ENCODE measurements at regions not wholly inside any gene's neighbourhood (a gene's known extent, or its start where the extent isn't known, plus 50 kb on each side); places are given as distances from the start of the nearest gene placed in this dataset.

DNA sequence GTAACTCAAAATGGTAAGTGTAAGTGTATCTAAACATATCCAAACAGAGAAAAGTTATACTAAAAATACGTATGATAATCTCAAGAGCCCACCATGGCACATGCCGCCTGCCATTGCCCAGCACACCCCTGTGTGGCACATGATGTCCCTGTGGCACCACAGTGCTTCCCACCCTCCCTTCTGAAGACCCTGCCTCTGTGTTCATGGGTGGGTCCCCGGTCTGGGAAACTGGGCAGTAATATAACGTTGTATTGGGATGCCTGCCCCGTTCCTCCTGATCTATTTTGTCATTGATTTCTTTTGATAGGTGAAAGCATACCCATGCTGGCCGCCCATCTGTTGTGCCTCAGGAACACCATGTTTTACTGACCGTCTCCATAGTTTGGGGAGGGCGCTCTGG lies 296.8 kb upstream of the SHH start:
- H3K4me3 Mint-ChIP-seq (ENCODE audit: unreplicated experiment): no peak overlapping the region
- CTCF ChIA-PET: no interaction called here
- H3K27ac Mint-ChIP-seq (ENCODE audit: unreplicated experiment): no peak overlapping the region
- no peaks in the 10 kb centered on the region for H3K27me3 ChIP-seq (replicated peaks; ENCODE audit: control insufficient read depth, insufficient read depth, low read length)
- H3K4me3 ChIP-seq (ENCODE audit: low read depth, low read length): no peak overlapping the region
- TF ChIP-seq, protein P1, sequence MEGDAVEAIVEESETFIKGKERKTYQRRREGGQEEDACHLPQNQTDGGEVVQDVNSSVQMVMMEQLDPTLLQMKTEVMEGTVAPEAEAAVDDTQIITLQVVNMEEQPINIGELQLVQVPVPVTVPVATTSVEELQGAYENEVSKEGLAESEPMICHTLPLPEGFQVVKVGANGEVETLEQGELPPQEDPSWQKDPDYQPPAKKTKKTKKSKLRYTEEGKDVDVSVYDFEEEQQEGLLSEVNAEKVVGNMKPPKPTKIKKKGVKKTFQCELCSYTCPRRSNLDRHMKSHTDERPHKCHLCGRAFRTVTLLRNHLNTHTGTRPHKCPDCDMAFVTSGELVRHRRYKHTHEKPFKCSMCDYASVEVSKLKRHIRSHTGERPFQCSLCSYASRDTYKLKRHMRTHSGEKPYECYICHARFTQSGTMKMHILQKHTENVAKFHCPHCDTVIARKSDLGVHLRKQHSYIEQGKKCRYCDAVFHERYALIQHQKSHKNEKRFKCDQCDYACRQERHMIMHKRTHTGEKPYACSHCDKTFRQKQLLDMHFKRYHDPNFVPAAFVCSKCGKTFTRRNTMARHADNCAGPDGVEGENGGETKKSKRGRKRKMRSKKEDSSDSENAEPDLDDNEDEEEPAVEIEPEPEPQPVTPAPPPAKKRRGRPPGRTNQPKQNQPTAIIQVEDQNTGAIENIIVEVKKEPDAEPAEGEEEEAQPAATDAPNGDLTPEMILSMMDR (IDR thresholded peaks at IDR 0.05; ENCODE audit: insufficient read depth in 1 of 2, low read depth in 1 of 2, low read length in 1 of 2, severe bottlenecking in 1 of 2, unreplicated experiment in 1 of 2): no peak
- no peaks in the 10 kb centered on the region for H3K4me1 Mint-ChIP-seq (ENCODE audit: low read depth, unreplicated experiment)
- H3K27me3 Mint-ChIP-seq (ENCODE audit: insufficient read depth, unreplicated experiment): peaks cover 4% of the 10 kb centered on the region
- H3K4me1 ChIP-seq: no peaks in the 10 kb centered on the region
- H3K9me3 Mint-ChIP-seq (ENCODE audit: unreplicated experiment): no peaks in the 10 kb centered on the region
- BruUV-seq (replicated peaks): no TSS peak
- no peaks in the 10 kb centered on the region for H3K9me3 ChIP-seq
- no peaks in the 10 kb centered on the region for H3K36me3 ChIP-seq (ENCODE audit: control insufficient read depth, insufficient read depth, low read length)
- no peak for DNase-seq
- H3K36me3 Mint-ChIP-seq (ENCODE audit: insufficient read depth, unreplicated experiment): no peaks in the 10 kb centered on the region
- POLR2A ChIA-PET: no interaction called here
- intact Hi-C loops (cut with micrococcal nuclease; ENCODE audit: unreplicated experiment): no loop called here

DNA sequence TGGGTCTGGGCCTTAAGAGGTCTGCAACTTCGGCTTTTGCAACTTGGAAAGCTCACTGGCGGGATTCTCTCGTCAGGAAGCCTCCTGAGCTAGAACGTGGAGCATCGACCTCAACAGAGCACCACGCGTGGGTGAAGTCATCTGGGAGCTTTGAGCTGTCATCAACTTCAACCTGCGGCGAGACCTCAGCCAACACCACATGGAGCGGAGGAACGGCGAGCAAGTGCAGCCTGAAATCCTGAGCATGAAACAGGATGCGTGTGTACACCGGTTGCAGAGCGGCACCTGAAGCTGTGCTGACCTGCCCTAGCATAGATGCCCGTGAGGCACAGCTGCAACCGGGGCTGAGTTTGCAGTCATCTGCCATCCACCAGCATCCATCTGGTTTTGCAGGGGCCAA lies 295.7 kb upstream of the SHH start:
- no peaks in the 10 kb centered on the region for H3K9me3 Mint-ChIP-seq (ENCODE audit: unreplicated experiment)
- Histone ChIP-seq H3K4me1 (no peaks in the 10 kb centered on the region), H3K36me3 (ENCODE audit: control insufficient read depth, insufficient read depth, low read length) (no peaks in the 10 kb centered on the region), H3K9me3 (no peaks in the 10 kb centered on the region), H3K27me3 (replicated peaks; ENCODE audit: control insufficient read depth, insufficient read depth, low read length) (no peaks in the 10 kb centered on the region), H3K4me3 (ENCODE audit: low read depth, low read length) (no peak overlapping the region)
- no peak for DNase-seq
- ChIA-PET POLR2A (no interaction called here), CTCF (no interaction called here)
- H3K27ac Mint-ChIP-seq (ENCODE audit: unreplicated experiment): no peak overlapping the region
- intact Hi-C loops (cut with micrococcal nuclease; ENCODE audit: unreplicated experiment): no loop called here
- H3K4me3 Mint-ChIP-seq (ENCODE audit: unreplicated experiment): no peak overlapping the region
- no TSS peak for BruUV-seq (replicated peaks)
- H3K27me3 Mint-ChIP-seq (ENCODE audit: insufficient read depth, unreplicated experiment): peaks cover 4% of the 10 kb centered on the region
- H3K36me3 Mint-ChIP-seq (ENCODE audit: insufficient read depth, unreplicated experiment): no peaks in the 10 kb centered on the region
- TF ChIP-seq, protein P1 (IDR thresholded peaks at IDR 0.05; ENCODE audit: insufficient read depth in 1 of 2, low read depth in 1 of 2, low read length in 1 of 2, severe bottlenecking in 1 of 2, unreplicated experiment in 1 of 2): no peak
- no peaks in the 10 kb centered on the region for H3K4me1 Mint-ChIP-seq (ENCODE audit: low read depth, unreplicated experiment)

DNA sequence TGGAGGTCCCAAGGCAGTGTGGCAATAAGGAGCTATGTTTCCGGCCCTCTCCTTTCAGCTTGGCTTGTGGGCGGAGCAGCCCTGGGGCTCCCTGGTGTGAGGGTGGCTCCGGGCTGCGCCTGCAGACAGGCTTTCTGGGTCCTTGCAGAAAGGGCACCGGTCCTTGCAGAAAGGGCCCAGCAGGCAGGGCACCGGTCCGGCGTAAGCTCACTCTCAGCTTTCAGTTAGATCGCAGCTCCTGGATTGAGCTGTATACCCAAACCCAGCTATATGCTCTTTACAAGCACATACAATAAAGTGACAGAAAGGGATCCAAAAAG lies 293.8 kb upstream of the SHH start:
- H3K4me1 ChIP-seq: no peaks in the 10 kb centered on the region
- no peak overlapping the region for H3K4me3 ChIP-seq (ENCODE audit: low read depth, low read length)
- H3K27me3 Mint-ChIP-seq (ENCODE audit: insufficient read depth, unreplicated experiment): peaks cover under 1% of the 10 kb centered on the region
- TF ChIP-seq, protein P1 (IDR thresholded peaks at IDR 0.05; ENCODE audit: insufficient read depth in 1 of 2, low read depth in 1 of 2, low read length in 1 of 2, severe bottlenecking in 1 of 2, unreplicated experiment in 1 of 2): no peak
- no peaks in the 10 kb centered on the region for H3K9me3 ChIP-seq
- no TSS peak for BruUV-seq (replicated peaks)
- no peaks in the 10 kb centered on the region for H3K9me3 Mint-ChIP-seq (ENCODE audit: unreplicated experiment)
- no peaks in the 10 kb centered on the region for H3K36me3 ChIP-seq (ENCODE audit: control insufficient read depth, insufficient read depth, low read length)
- H3K27me3 ChIP-seq (replicated peaks; ENCODE audit: control insufficient read depth, insufficient read depth, low read length): no peaks in the 10 kb centered on the region
- H3K4me3 Mint-ChIP-seq (ENCODE audit: unreplicated experiment): no peak overlapping the region
- ChIA-PET POLR2A (no interaction called here), CTCF (no interaction called here)
- no peaks in the 10 kb centered on the region for H3K36me3 Mint-ChIP-seq (ENCODE audit: insufficient read depth, unreplicated experiment)
- DNase-seq: no peak
- H3K27ac Mint-ChIP-seq (ENCODE audit: unreplicated experiment): no peak overlapping the region
- intact Hi-C loops (cut with micrococcal nuclease; ENCODE audit: unreplicated experiment): no loop called here
- no peaks in the 10 kb centered on the region for H3K4me1 Mint-ChIP-seq (ENCODE audit: low read depth, unreplicated experiment)
